ENCODE measurements at regions not wholly inside any gene's neighbourhood (a gene's known extent, or its start where the extent isn't known, plus 50 kb on each side); places are given as distances from the start of the nearest gene placed in this dataset.

DNA sequence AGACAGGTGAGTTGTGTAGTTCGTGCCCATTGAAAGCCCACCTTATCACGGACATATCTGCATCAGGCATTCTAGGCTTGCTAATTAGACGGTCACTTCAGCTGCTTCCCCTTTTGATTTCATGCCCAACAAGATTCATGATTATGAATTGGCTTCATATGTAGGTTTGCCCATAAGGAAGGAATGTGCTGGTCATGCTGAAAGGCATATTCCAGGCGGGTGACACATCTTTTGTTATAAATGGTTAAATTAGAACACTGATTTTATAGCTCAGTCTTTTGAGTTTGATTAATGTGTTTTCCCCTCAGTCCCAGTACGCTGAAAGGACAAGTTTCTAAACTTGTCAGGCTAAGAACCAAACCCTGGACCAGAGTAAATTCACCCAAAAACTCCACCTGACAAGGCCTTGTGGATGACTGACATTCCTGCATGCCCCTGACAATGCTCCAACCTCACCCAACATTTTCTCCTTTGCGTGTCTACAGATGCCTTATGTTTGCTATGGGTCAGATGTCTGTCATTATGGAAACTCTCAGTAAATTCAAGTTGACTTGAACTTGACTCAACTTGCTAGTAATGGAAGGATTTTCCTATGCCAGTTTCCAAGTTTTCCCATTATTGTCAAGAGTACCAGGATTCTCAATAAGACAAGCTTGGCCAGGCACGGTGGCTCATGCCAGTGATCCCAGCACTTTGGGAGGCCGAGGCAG is 421.9 kb downstream of the PMP22 start:
- H2AK5ac ChIP-seq (ENCODE audit: low read depth, low read length), result no peak overlapping the region
- TF ChIP-seq, protein P1, sequence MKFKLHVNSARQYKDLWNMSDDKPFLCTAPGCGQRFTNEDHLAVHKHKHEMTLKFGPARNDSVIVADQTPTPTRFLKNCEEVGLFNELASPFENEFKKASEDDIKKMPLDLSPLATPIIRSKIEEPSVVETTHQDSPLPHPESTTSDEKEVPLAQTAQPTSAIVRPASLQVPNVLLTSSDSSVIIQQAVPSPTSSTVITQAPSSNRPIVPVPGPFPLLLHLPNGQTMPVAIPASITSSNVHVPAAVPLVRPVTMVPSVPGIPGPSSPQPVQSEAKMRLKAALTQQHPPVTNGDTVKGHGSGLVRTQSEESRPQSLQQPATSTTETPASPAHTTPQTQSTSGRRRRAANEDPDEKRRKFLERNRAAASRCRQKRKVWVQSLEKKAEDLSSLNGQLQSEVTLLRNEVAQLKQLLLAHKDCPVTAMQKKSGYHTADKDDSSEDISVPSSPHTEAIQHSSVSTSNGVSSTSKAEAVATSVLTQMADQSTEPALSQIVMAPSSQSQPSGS (IDR thresholded peaks at IDR 0.05; ENCODE audit: low read length), result no peak
- TF ChIP-seq JUND (IDR thresholded peaks at IDR 0.05; ENCODE audit: low read length) (no peak), ASH2L (IDR thresholded peaks at IDR 0.05; ENCODE audit: low read length) (no peak), NRF1 (IDR thresholded peaks at IDR 0.05; ENCODE audit: low read depth, low read length) (no peak), GTF2F1 (IDR thresholded peaks at IDR 0.05; ENCODE audit: borderline replicate concordance, low read depth, low read length) (no peak), CBX5 (IDR thresholded peaks at IDR 0.05; ENCODE audit: low read depth, low read length) (no peak), FOSL1 (IDR thresholded peaks at IDR 0.05; ENCODE audit: insufficient read depth, low read depth, low read length) (no peak), PHF8 (conservative IDR thresholded peaks at IDR 0.05; ENCODE audit: low read depth, low read length) (no peak), CBX8 (IDR thresholded peaks at IDR 0.05; ENCODE audit: borderline replicate concordance, low read depth, low read length) (no peak), SP1 (IDR thresholded peaks at IDR 0.05; ENCODE audit: low read depth, low read length) (no peak)
- TF ChIP-seq, protein P2, sequence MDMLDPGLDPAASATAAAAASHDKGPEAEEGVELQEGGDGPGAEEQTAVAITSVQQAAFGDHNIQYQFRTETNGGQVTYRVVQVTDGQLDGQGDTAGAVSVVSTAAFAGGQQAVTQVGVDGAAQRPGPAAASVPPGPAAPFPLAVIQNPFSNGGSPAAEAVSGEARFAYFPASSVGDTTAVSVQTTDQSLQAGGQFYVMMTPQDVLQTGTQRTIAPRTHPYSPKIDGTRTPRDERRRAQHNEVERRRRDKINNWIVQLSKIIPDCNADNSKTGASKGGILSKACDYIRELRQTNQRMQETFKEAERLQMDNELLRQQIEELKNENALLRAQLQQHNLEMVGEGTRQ (IDR thresholded peaks at IDR 0.05; ENCODE audit: low read length), result no peak

More for the DNA sequence above, 421.9 kb downstream of the PMP22 start:
- CTCF ChIA-PET (ENCODE audit: partially characterized antibody), result interaction anchor here (1.3 kb wide), 1 partner anchor 313 kb away, joined by 3 read pairs; no protein-coding TSS in a partner anchor
- no peak overlapping the region for H3K23ac ChIP-seq (ENCODE audit: insufficient read length)
- H3K79me2 ChIP-seq (ENCODE audit: control insufficient read depth in 1 of 2, insufficient read depth in 2 of 2, low read length in 2 of 2), result no peaks in the 10 kb centered on the region
- no peak overlapping the region for H4K8ac ChIP-seq (ENCODE audit: extremely low read depth, insufficient read depth, low read length)
- H3K36me3 ChIP-seq (ENCODE audit: control insufficient read depth in 2 of 4, insufficient read depth in 4 of 4, low read length in 3 of 4), result no peaks in the 10 kb centered on the region
- no peak overlapping the region for H2BK5ac ChIP-seq (ENCODE audit: low read depth, low read length)
- H3K23me2 ChIP-seq (ENCODE audit: low read depth, low read length), result no peaks in the 10 kb centered on the region
- H2BK20ac ChIP-seq (ENCODE audit: low read length), result no peak overlapping the region
- no peak overlapping the region for H3K9ac ChIP-seq (replicated peaks in 1 of 4; ENCODE audit: extremely low read depth in 1 of 4, low read depth in 3 of 4, low read length in 3 of 4)
- DNase-seq (ENCODE audit: low read depth in 1 of 2, low spot score in 2 of 2) (no peak), FAIRE-seq (no peak)
- no peak overlapping the region for H3K4me3 ChIP-seq (ENCODE audit: extremely low read depth in 1 of 4, insufficient read depth in 2 of 4, low read depth in 3 of 4, low read length in 4 of 4)
- no peak overlapping the region for H2BK12ac ChIP-seq (ENCODE audit: low read depth, low read length)
- H3K27me3 ChIP-seq (replicated peaks in 1 of 4; ENCODE audit: control insufficient read depth in 3 of 4, extremely low read depth in 1 of 4, insufficient read depth in 3 of 4, low read length in 3 of 4), result no peaks in the 10 kb centered on the region
- H3K27ac ChIP-seq (ENCODE audit: low read depth, low read length), result no peak overlapping the region
- no peak overlapping the region for H3K56ac ChIP-seq (replicated peaks; ENCODE audit: insufficient read length, low read depth, low read length)
- no peak overlapping the region for H3K18ac ChIP-seq (ENCODE audit: extremely low read depth, low read length)
- no peaks in the 10 kb centered on the region for H3K4me1 ChIP-seq (replicated peaks in 1 of 4; ENCODE audit: control insufficient read depth in 3 of 4, insufficient read depth in 4 of 4, low read length in 3 of 4)
- POLR2A ChIA-PET (ENCODE audit: partially characterized antibody), result no interaction called here
- 92% methylated on average over 8 of the region's 8 CpGs; no CpG with 5 or more reads in 1 of the 2 experiments for WGBS, 2 experiments (ENCODE audit: extremely low coverage in 1 of 2, insufficient coverage in 1 of 2, insufficient read length in 1 of 2, insufficient replicate concordance in 2 of 2, low coverage in 1 of 2, low lambda C conversion rate in 2 of 2, missing lambda C conversion rate in 1 of 2)
- no peak overlapping the region for H3K14ac ChIP-seq (ENCODE audit: insufficient read length)
- H4K5ac ChIP-seq (ENCODE audit: insufficient read length, low read depth, low read length), result no peak overlapping the region
- H2BK15ac ChIP-seq (ENCODE audit: low read length), result no peak overlapping the region
- H2BK120ac ChIP-seq (replicated peaks; ENCODE audit: low read depth, low read length), result no peak overlapping the region
- no peak overlapping the region for H3K4ac ChIP-seq (replicated peaks; ENCODE audit: insufficient read length, low read depth, low read length)
- H3K79me1 ChIP-seq (ENCODE audit: low read depth, low read length), result no peaks in the 10 kb centered on the region
- H4K91ac ChIP-seq (replicated peaks; ENCODE audit: insufficient read length, low read length), result no peak overlapping the region
- no peaks in the 10 kb centered on the region for H3K9me3 ChIP-seq (ENCODE audit: insufficient read depth in 2 of 2, low read depth in 1 of 2, low read length in 1 of 2)
- no peaks in the 10 kb centered on the region for H4K20me1 ChIP-seq (replicated peaks in 1 of 2; ENCODE audit: control insufficient read depth in 1 of 2, insufficient read depth in 2 of 2, low read length in 2 of 2)
- H3K4me2 ChIP-seq (ENCODE audit: insufficient read depth in 1 of 2, low read depth in 2 of 2, low read length in 2 of 2), result no peak overlapping the region
- H2AFZ ChIP-seq (ENCODE audit: low read length), result 0 out of 2 replicates have a peak overlapping the region, but pooled peaks have one; percentile 15

Data from H1 (cell line).